HEK293 (cell line): ENCODE measurements at regions not wholly inside any gene's neighbourhood (a gene's known extent, or its start where the extent isn't known, plus 50 kb on each side); places are given as distances from the start of the nearest gene placed in this dataset.

Experiments used
- CTCF ChIA-PET: fragments of 350-600 bp; formaldehyde crosslinking; extraction: SDS; loops from one replicate; lab custom pipeline; 2021; ENCODE audit warnings: antibody characterized with exemption; lab: Yijun Ruan, JAX
- POLR2A ChIA-PET: fragments of 300-600 bp; formaldehyde crosslinking; extraction: SDS; loops from one replicate; lab custom pipeline; 2020; ENCODE audit warnings: antibody characterized with exemption, inconsistent platforms; lab: Yijun Ruan, JAX
- H3K27ac ChIP-seq: fragments of 200-500 bp; sonication (Bioruptor generic); 2 replicates; pipeline ENCODE4 v1.5.1; 2014; ENCODE audit warnings: low read depth, low read length, control low read depth, inconsistent platforms; ENCODE audit errors: extremely low read depth
- H3K36me3 ChIP-seq, 2 experiments: fragments of 200-500 bp in 1 of 2; sonication (Bioruptor generic) in 1 of 2; 1 replicate in 1 of 2; 2 replicates in 1 of 2; pipeline ENCODE4 v1.5.1; 2014 to 2017; ENCODE audit warnings: inconsistent platforms in 2 of 2, low read length in 2 of 2; ENCODE audit not compliant: control insufficient read depth in 2 of 2, insufficient read depth in 1 of 2
- H3K4me1 ChIP-seq: fragments of 200-500 bp; sonication (Bioruptor generic); 2 replicates; pipeline ENCODE4 v1.5.1; 2014; ENCODE audit warnings: mild to moderate bottlenecking, low read length, inconsistent platforms; ENCODE audit not compliant: control insufficient read depth, insufficient read depth
- H3K4me3 ChIP-seq: 2 replicates; pipeline ENCODE4 v1.5.1; 2011; ENCODE audit warnings: low read depth, mild to moderate bottlenecking, control low read depth, low read length, moderate library complexity
- H3K9me3 ChIP-seq: fragments of 200-500 bp; sonication (Bioruptor generic); 2 replicates; pipeline ENCODE4 v1.5.1; 2014; ENCODE audit warnings: low read depth, low read length, inconsistent platforms; ENCODE audit not compliant: control insufficient read depth, insufficient read depth
- GLIS1 ChIP-seq: fragments of 450-650 bp; formaldehyde crosslinking; IDR thresholded peaks from 2 replicates; pipeline ENCODE4 v1.5.1; 2016; ENCODE audit warnings: missing biosample characterization, missing genetic modification characterization
- HOXA7 ChIP-seq: sonication (generic); formaldehyde crosslinking; IDR thresholded peaks from 2 replicates; pipeline ENCODE4 v1.8.1; 2022; ENCODE audit warnings: missing genetic modification reagents, borderline replicate concordance
- KLF7 ChIP-seq: fragments of 450-650 bp; formaldehyde crosslinking; IDR thresholded peaks from 2 replicates; pipeline ENCODE4 v1.5.1; 2016; ENCODE audit warnings: missing biosample characterization, missing genetic modification characterization, borderline replicate concordance
- ZBTB1 ChIP-seq: fragments of 450-650 bp; formaldehyde crosslinking; IDR thresholded peaks from 2 replicates; pipeline ENCODE4 v1.5.1; 2016; ENCODE audit warnings: missing biosample characterization, missing genetic modification characterization
- ZBTB48 ChIP-seq: fragments of 450-650 bp; formaldehyde crosslinking; IDR thresholded peaks from 2 replicates; pipeline ENCODE4 v1.5.1; 2016; ENCODE audit warnings: missing biosample characterization, missing genetic modification characterization
- ZNF169 ChIP-seq: fragments of 450-650 bp; formaldehyde crosslinking; IDR thresholded peaks from 2 replicates; pipeline ENCODE4 v1.5.1; 2016; ENCODE audit warnings: missing biosample characterization, missing genetic modification characterization
- ZNF211 ChIP-seq: fragments of 450-650 bp; formaldehyde crosslinking; IDR thresholded peaks from 2 replicates; pipeline ENCODE4 v1.5.1; 2016; ENCODE audit warnings: low read depth, missing biosample characterization, missing genetic modification characterization
- ZNF335 ChIP-seq: fragments of 450-650 bp; formaldehyde crosslinking; conservative IDR thresholded peaks from 2 replicates; pipeline ENCODE4 v1.5.1; 2016; ENCODE audit warnings: missing biosample characterization, missing genetic modification characterization
- ZNF394 ChIP-seq: fragments of 450-650 bp; formaldehyde crosslinking; IDR thresholded peaks from 2 replicates; pipeline ENCODE4 v1.5.1; 2016; ENCODE audit warnings: missing biosample characterization, missing genetic modification characterization, mild to moderate bottlenecking, moderate library complexity, borderline replicate concordance
- ZNF596 ChIP-seq: fragments of 450-650 bp; IDR thresholded peaks from 2 replicates; pipeline ENCODE4 v1.5.0; 2018; ENCODE audit warnings: missing biosample characterization, mild to moderate bottlenecking, missing genetic modification characterization, moderate library complexity
- ZNF660 ChIP-seq: fragments of 450-650 bp; IDR thresholded peaks from 2 replicates; pipeline ENCODE4 v1.5.1; 2018; ENCODE audit warnings: missing biosample characterization, mild to moderate bottlenecking, missing genetic modification characterization
- TF ChIP-seq, protein P1 (sequence below): sonication (generic); formaldehyde crosslinking; IDR thresholded peaks from 2 replicates; pipeline ENCODE4 v1.8.1; 2022; ENCODE audit warnings: mild to moderate bottlenecking, moderate library complexity, missing genetic modification reagents
- TF ChIP-seq, protein P2 (sequence below): fragments of 450-650 bp; formaldehyde crosslinking; IDR thresholded peaks from 2 replicates; pipeline ENCODE4 v1.5.1; 2016; ENCODE audit warnings: missing biosample characterization, missing genetic modification characterization, borderline replicate concordance
- TF ChIP-seq, protein P3 (sequence below): fragments of 450-650 bp; formaldehyde crosslinking; IDR thresholded peaks from 2 replicates; pipeline ENCODE4 v1.5.1; 2016; ENCODE audit warnings: missing biosample characterization, missing genetic modification characterization
- TF ChIP-seq, protein P4 (sequence below): IDR thresholded peaks from 2 replicates; pipeline ENCODE4 v1.6.1; 2011; ENCODE audit warnings: mild to moderate bottlenecking, low read depth, low read length, borderline replicate concordance
- TF ChIP-seq, protein P5 (sequence below): fragments of 450-650 bp; formaldehyde crosslinking; IDR thresholded peaks from 2 replicates; pipeline ENCODE4 v1.5.1; 2016; ENCODE audit warnings: missing biosample characterization, missing genetic modification characterization
- TF ChIP-seq, protein P6 (sequence below): fragments of 450-650 bp; formaldehyde crosslinking; IDR thresholded peaks from 2 replicates; pipeline ENCODE4 v1.5.1; 2016; ENCODE audit warnings: missing biosample characterization, missing genetic modification characterization

DNA sequence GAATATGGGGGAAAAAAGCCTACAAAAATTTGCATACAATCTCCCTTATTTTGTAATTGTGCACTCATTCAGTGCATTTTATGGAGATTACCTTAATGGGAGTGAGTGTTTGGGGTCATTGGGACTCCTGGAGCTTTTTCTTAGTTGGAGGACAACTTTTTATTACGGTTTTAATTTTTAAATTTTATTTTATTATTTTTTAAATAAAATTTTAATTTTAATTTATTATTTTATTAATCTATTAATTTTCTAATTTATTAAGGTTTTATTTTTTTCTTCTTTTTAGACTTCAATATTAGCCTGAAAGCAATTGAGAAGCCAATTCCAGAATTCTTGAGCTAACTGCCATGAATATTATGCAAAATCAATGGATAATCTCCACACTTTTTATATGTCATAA is 355.0 kb downstream of the SOCS6 start:
- CTCF ChIA-PET, result interaction anchor here (0.9 kb wide), 1 partner anchor 11 kb away, joined by 5 read pairs; no protein-coding TSS in a partner anchor
- Histone ChIP-seq H3K27ac (no peak overlapping the region), H3K4me3 (no peak overlapping the region), H3K4me1 (no peaks in the 10 kb centered on the region), H3K9me3 (no peaks in the 10 kb centered on the region), H3K36me3 (no peaks in the 10 kb centered on the region)
- POLR2A ChIA-PET, result no interaction called here
- TF ChIP-seq, protein P1, sequence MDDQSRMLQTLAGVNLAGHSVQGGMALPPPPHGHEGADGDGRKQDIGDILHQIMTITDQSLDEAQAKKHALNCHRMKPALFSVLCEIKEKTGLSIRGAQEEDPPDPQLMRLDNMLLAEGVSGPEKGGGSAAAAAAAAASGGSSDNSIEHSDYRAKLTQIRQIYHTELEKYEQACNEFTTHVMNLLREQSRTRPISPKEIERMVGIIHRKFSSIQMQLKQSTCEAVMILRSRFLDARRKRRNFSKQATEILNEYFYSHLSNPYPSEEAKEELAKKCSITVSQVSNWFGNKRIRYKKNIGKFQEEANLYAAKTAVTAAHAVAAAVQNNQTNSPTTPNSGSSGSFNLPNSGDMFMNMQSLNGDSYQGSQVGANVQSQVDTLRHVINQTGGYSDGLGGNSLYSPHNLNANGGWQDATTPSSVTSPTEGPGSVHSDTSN (CRISPR knock-in tag), result no peak
- TF ChIP-seq ZNF211 (tag by site-specific recombination) (no peak), ZNF394 (tag by site-specific recombination) (no peak), ZNF660 (tag by site-specific recombination) (no peak), ZNF596 (tag by site-specific recombination) (no peak), HOXA7 (CRISPR knock-in tag) (no peak), KLF7 (tag by site-specific recombination) (no peak), ZNF335 (no peak)
- TF ChIP-seq, protein P2, sequence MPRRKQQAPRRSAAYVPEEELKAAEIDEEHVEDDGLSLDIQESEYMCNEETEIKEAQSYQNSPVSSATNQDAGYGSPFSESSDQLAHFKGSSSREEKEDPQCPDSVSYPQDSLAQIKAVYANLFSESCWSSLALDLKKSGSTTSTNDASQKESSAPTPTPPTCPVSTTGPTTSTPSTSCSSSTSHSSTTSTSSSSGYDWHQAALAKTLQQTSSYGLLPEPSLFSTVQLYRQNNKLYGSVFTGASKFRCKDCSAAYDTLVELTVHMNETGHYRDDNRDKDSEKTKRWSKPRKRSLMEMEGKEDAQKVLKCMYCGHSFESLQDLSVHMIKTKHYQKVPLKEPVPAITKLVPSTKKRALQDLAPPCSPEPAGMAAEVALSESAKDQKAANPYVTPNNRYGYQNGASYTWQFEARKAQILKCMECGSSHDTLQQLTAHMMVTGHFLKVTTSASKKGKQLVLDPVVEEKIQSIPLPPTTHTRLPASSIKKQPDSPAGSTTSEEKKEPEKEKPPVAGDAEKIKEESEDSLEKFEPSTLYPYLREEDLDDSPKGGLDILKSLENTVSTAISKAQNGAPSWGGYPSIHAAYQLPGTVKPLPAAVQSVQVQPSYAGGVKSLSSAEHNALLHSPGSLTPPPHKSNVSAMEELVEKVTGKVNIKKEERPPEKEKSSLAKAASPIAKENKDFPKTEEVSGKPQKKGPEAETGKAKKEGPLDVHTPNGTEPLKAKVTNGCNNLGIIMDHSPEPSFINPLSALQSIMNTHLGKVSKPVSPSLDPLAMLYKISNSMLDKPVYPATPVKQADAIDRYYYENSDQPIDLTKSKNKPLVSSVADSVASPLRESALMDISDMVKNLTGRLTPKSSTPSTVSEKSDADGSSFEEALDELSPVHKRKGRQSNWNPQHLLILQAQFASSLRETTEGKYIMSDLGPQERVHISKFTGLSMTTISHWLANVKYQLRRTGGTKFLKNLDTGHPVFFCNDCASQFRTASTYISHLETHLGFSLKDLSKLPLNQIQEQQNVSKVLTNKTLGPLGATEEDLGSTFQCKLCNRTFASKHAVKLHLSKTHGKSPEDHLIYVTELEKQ (tag by site-specific recombination), result no peak
- TF ChIP-seq, protein P3, sequence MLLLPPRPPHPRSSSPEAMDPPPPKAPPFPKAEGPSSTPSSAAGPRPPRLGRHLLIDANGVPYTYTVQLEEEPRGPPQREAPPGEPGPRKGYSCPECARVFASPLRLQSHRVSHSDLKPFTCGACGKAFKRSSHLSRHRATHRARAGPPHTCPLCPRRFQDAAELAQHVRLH (tag by site-specific recombination), result no peak
- TF ChIP-seq, protein P4, sequence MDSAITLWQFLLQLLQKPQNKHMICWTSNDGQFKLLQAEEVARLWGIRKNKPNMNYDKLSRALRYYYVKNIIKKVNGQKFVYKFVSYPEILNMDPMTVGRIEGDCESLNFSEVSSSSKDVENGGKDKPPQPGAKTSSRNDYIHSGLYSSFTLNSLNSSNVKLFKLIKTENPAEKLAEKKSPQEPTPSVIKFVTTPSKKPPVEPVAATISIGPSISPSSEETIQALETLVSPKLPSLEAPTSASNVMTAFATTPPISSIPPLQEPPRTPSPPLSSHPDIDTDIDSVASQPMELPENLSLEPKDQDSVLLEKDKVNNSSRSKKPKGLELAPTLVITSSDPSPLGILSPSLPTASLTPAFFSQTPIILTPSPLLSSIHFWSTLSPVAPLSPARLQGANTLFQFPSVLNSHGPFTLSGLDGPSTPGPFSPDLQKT, result no peak
- TF ChIP-seq, protein P5, sequence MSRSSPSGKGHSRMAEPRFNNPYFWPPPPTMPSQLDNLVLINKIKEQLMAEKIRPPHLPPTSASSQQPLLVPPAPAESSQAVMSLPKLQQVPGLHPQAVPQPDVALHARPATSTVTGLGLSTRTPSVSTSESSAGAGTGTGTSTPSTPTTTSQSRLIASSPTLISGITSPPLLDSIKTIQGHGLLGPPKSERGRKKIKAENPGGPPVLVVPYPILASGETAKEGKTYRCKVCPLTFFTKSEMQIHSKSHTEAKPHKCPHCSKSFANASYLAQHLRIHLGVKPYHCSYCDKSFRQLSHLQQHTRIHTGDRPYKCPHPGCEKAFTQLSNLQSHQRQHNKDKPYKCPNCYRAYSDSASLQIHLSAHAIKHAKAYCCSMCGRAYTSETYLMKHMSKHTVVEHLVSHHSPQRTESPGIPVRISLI, result no peak
- TF ChIP-seq, protein P6, sequence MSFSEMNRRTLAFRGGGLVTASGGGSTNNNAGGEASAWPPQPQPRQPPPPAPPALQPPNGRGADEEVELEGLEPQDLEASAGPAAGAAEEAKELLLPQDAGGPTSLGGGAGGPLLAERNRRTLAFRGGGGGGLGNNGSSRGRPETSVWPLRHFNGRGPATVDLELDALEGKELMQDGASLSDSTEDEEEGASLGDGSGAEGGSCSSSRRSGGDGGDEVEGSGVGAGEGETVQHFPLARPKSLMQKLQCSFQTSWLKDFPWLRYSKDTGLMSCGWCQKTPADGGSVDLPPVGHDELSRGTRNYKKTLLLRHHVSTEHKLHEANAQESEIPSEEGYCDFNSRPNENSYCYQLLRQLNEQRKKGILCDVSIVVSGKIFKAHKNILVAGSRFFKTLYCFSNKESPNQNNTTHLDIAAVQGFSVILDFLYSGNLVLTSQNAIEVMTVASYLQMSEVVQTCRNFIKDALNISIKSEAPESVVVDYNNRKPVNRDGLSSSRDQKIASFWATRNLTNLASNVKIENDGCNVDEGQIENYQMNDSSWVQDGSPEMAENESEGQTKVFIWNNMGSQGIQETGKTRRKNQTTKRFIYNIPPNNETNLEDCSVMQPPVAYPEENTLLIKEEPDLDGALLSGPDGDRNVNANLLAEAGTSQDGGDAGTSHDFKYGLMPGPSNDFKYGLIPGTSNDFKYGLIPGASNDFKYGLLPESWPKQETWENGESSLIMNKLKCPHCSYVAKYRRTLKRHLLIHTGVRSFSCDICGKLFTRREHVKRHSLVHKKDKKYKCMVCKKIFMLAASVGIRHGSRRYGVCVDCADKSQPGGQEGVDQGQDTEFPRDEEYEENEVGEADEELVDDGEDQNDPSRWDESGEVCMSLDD (tag by site-specific recombination), result no peak

DNA sequence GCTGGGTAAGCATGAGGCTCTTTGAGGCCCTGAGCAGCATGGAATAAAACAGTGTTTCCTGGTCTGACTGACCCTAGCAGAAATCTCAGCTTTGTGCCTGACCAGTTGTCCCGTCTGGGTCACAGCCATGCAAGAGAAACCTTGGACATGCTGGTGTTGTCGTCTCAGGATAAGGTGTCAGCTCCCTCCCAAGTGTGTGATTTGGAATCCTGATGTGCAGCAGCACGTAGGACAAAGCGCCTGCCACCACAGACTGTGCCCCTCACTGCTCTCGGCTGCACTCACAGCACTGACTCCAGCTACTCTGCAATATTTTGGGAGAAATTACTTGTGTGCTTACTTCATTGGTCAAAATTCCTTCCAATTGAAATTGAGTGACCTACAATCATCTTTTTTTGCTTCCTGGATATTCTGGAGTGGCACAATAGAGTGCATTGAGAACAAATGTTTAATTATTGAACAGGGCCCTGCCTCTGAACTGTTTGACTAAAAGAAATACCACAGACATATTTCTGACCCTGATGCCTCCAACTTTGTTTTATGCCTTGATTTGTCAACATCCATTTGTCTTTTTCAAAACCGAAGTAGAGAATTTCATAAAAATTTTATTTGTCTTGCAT is 352.4 kb downstream of the SOCS6 start:
- H3K4me3 ChIP-seq, result no peak overlapping the region
- H3K9me3 ChIP-seq, result no peaks in the 10 kb centered on the region
- H3K36me3 ChIP-seq, result no peaks in the 10 kb centered on the region
- H3K27ac ChIP-seq, result no peak overlapping the region
- POLR2A ChIA-PET, result no interaction called here
- CTCF ChIA-PET, result no interaction called here
- H3K4me1 ChIP-seq, result no peaks in the 10 kb centered on the region
- TF ChIP-seq ZBTB1 (tag by site-specific recombination) (no peak), ZNF169 (tag by site-specific recombination) (no peak), GLIS1 (tag by site-specific recombination) (no peak), ZBTB48 (tag by site-specific recombination) (no peak)
- TF ChIP-seq, protein P2 (tag by site-specific recombination), result no peak
